GM19455 (cell line): ENCODE measurements at regions not wholly inside any gene's neighbourhood (a gene's known extent, or its start where the extent isn't known, plus 50 kb on each side); places are given as distances from the start of the nearest gene placed in this dataset.

Experiments
- ATAC-seq: cut with Tn5 transposase; IDR thresholded peaks from one replicate; pipeline ENCODE4 v1.9.1; 2021; ENCODE audit not compliant: unreplicated experiment

DNA sequence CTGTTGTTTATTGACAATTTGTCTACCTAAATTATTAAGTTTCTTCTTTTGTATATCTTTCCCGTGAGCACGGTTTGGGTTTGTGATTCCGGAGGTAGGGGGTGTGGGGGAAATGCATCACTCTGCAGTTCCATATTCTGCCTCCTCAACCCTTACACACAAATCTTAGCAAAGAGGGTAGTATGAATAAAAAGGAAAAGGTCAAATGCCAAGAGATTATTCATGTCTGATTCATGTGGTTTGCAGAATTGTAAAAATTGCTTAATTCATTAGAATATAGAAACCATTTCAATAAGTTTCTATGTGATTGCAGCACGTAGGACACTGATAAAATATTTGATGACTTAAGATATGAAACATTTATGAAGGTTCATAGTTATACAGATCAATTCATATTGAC lies 601.9 kb downstream of the SEMA5A start:
- no peak for ATAC-seq

- ATAC-seq, result no peak
These were observed 599.9 kb downstream of the SEMA5A start for GRCh38 chr5:8945972-8946371.

GRCh38 chr5:8949908-8950307 lies 596.0 kb downstream of the SEMA5A start:
- peak; percentile 92 for ATAC-seq

- ATAC-seq, result no peak
These were observed 593.7 kb downstream of the SEMA5A start for GRCh38 chr5:8952147-8952546.

- ATAC-seq, result no peak
These were observed 592.9 kb downstream of the SEMA5A start for GRCh38 chr5:8953016-8953415.

- no peak for ATAC-seq
These were observed 591.9 kb downstream of the SEMA5A start for GRCh38 chr5:8953911-8954438.

DNA sequence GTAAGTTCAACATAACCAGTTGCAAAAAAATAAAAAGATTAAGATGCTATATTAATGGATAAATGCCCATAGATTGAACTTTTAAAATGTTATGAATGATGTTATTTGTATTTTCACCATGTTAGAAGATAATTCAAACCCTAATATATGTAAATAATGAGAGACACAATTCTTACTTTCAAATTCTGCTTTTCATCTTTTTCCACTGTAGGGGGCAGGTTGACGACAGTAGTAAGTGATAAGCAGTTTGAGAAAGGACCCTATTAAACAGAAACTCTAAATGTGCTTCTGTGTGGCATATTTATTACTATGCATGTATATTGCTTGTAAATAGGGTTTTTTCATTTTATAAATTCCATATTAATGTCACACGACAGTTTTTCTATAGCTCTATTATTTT lies 591.1 kb downstream of the SEMA5A start:
- no peak for ATAC-seq

GRCh38 chr5:8956659-8957058 lies 589.2 kb downstream of the SEMA5A start:
- no peak for ATAC-seq

GRCh38 chr5:8958602-8959001 lies 587.3 kb downstream of the SEMA5A start:
- ATAC-seq, result no peak

DNA sequence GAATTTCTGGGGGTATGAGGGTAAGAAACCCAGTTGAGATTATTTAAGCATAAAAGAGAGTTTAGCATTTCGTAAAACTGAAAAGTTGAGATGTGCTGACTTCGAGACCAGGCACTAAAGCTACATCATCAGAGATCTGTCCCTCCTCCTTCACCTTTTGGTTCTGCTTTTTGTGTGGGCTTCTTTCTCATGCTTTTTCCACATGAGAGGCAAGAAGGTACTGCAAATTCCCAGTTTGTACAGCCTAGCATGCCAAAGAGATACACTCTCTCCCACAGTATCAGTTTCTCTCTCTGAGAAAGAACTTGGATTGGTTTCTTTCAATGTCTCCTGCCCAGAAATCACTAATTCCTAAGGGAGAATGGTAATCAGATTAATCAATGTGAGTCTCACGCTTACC lies 584.7 kb downstream of the SEMA5A start:
- no peak for ATAC-seq

- ATAC-seq, result no peak
These were observed 583.9 kb downstream of the SEMA5A start for GRCh38 chr5:8961956-8962355.

GRCh38 chr5:8981016-8981415 lies 564.9 kb downstream of the SEMA5A start:
- ATAC-seq, result no peak

DNA sequence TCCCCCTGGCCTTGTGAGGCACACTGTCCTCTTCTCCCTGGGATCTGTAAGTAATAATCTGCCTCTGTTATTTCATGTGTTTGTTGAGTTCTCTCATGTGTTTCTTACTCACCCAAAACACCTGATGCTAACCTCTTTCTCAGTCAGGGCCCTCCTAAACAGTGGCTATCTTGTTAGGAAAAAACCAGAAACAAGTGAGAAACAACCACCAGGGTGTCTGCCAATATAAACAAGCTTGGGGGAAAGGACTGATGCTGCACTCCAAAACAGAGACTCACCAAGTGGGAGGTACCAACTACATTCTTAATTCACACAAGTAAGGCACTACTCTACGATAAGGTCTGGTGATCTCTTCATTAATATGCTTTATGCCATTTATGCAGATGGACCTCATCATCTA lies 564.4 kb downstream of the SEMA5A start:
- ATAC-seq, result no peak

GRCh38 chr5:8984386-8984785 lies 561.5 kb downstream of the SEMA5A start:
- ATAC-seq, result no peak
